ENCODE measurements at regions not wholly inside any gene's neighbourhood (a gene's known extent, or its start where the extent isn't known, plus 50 kb on each side); places are given as distances from the start of the nearest gene placed in this dataset.
A peak's percentile ranks its signal among the peaks of the same experiment; 100 is the strongest.

- DNase-seq = no peak
These were observed 247.9 kb upstream of the RTL1 start for GRCh38 chr14:101151226-101151926.

DNA sequence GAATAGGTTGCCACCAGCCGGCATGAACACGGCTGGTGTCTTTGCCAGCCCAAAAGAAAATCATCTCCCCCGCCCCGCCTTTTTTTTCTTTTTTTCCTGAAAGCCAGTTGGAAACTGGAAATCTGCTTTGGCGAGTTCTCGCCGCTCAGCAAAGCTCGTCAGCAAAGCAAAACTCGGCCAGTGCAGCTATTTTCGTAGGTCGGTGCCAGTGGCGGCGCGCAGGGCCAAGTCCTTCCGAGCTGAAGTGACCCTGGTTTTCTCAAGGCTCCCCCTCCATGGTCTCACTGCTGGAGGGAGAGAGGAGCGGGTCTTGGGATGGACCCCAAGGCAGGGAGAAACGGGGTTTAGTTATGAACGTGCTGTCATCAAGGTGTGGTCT is 248.4 kb upstream of the RTL1 start:
- no peak for DNase-seq

DNA sequence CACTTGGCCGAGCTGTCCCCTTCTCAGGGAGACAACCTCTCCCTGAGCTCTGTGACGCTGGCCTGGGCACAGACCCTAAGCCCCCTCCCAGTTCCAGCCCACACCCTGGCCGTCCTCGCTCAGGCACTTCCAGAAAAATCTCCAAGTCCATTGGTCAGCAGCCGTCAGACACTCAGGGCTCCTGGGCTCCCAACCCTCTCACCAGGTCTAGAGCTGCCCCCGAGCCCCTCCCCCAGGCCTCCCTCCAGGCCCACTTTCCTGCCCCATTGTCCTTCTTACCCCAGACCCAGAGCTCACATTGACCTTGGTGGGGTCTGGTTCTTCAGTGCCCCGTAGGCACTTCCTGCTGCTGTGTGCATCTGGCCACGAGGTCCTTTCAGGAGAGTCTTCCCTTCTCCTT is 249.3 kb upstream of the RTL1 start:
- DNase-seq = no peak

GRCh38 chr14:101153691-101154090 is 250.2 kb upstream of the RTL1 start:
- no peak for DNase-seq

- no peak for DNase-seq
These were observed 252.1 kb upstream of the RTL1 start for GRCh38 chr14:101155575-101155974.

GRCh38 chr14:101167428-101167827 is 263.9 kb upstream of the RTL1 start:
- no peak for DNase-seq

DNA sequence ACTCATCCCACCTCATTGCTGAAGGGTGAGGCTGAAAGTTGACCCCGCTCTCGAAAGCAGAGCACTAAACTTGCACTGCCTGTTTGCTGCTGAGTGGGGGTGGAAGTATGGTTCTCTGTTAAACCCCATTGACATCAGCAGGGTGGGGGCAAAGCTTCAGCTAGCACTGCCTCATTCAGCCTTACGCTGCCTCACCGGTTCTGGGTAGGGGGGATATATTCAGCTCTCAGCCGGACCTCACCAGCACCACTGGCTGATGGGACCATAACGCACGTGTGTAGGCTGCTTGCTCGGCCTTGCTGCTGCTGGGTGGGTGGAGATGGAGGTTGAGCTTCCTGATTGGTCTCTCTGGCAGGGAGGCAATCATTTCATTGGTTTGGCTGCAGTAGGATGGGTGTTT is 265.7 kb upstream of the RTL1 start:
- no peak for DNase-seq

GRCh38 chr14:101171650-101172049 is 268.1 kb upstream of the RTL1 start:
- DNase-seq = no peak

- no peak for DNase-seq
These were observed 270.4 kb upstream of the RTL1 start for GRCh38 chr14:101173698-101174521.

DNA sequence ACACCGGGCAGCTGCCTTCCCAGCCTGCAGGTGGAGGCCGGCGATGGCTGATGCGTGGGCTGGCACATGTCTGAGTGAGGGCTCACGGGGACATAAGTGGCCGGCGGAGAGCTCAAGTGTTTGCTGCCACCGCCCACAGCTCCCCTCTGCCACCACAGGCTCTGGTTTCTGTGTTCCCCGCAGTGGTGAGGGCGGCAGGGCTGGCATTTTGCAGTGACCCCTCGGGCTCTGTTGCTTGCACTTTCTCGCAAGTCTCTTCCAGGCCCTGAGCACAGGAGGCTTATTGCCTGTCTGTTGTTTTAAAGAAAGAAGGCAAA is 271.0 kb upstream of the RTL1 start:
- DNase-seq = peak; percentile 35

- DNase-seq = no peak
These were observed 271.6 kb upstream of the RTL1 start for GRCh38 chr14:101174980-101175606.

- no peak for DNase-seq
These were observed 272.4 kb upstream of the RTL1 start for GRCh38 chr14:101175731-101176534.

GRCh38 chr14:101176535-101177205 is 273.1 kb upstream of the RTL1 start:
- no peak for DNase-seq

GRCh38 chr14:101177301-101177971 is 273.9 kb upstream of the RTL1 start:
- DNase-seq = no peak

DNA sequence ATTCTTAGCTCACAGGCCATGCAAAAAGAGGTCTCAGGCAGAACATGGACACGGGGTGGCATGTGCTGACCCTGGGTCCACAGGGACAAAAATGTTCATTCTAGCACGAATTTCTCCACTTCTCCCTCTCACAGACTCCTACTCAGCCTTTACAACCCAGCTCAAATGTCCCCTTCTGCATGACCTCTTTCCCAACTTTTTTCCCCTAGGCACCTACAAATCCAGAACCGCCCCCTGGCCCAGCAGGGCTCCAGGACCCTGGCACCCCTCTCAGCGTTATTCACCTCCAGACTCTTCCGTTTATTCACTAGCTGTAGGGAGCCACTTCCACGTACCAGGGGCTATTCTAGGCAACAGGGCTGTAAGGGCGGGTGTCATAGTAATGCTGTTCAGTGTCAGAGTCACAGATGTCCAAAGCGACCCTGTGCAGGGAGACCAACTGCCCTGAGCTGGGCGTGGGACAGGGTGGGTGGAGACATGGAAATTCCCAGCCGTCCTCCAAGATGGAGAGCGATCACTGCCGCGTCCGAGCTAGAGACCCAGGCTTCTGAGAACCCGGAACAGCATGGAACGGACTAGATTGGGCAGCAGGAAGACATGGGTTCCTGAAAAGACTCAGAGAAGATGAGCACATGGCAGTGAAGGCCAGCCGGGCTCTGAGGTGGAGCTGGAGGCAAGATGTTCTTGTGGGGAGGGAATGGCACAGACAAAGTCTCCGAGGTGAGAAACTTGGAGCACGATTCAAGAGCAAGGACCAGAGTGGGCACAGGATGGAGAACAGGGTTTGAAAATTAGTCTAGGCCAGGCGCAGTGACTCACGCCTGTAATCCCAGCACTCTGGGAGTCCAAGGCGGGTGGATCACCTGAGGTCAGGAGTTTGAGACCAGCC is 274.9 kb upstream of the RTL1 start:
- no peak for DNase-seq

GRCh38 chr14:101179691-101180211 is 276.2 kb upstream of the RTL1 start:
- no peak for DNase-seq

GRCh38 chr14:101181446-101182313 is 278.2 kb upstream of the RTL1 start:
- no peak for DNase-seq

GRCh38 chr14:101182476-101182875 is 279.0 kb upstream of the RTL1 start:
- no peak for DNase-seq

DNA sequence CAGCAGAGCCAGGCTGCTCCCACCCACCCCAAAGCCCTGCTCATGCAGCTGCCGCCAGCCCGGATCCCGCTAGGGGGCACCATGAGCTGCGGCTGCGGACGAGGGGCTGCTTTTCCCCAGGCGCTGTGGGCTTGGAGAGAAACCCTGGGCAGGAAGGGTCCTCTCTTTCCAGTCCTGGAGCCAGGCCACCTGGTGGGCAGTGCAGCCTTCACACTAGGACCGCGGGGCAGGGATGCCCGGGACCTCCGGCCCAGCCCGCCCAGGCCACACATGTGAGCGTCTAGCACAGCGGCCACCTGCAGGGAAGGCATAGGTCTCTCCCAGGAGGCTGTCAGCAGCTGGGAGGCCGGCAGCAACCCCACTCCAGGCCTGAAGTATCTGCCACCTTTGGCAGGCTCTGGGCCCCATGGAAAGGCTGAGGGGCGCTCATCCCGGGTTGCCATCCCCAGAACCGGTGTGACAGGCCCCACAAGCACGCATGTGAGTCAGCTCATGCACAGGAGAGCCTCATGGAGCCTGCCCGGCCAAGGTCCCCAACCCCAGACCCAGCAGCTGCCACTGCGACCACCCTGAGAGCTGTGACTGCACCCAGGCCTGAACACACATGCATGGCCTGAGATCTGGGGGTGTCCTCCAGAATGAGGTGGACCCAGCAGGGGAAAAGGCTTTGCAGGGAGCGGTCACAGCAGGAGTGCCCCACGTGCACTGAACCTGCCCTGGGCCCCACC is 280.0 kb upstream of the RTL1 start:
- no peak for DNase-seq

Data from NCI-H2227 treated with DMSO at 0.1 percent for 48 hours (cell line).